H1 (cell line): ENCODE measurements at regions not wholly inside any gene's neighbourhood (a gene's known extent, or its start where the extent isn't known, plus 50 kb on each side); places are given as distances from the start of the nearest gene placed in this dataset.

Experiments
- TF ChIP-seq, protein P1 (sequence below): fragments of 300-600 bp; sonication (generic); IDR thresholded peaks from 2 replicates; pipeline ENCODE4 v1.7.1; 2012; ENCODE audit warnings: low read length, moderate library complexity, mild to moderate bottlenecking, inconsistent platforms; ENCODE audit not compliant: insufficient replicate concordance

- TF ChIP-seq, protein P1, sequence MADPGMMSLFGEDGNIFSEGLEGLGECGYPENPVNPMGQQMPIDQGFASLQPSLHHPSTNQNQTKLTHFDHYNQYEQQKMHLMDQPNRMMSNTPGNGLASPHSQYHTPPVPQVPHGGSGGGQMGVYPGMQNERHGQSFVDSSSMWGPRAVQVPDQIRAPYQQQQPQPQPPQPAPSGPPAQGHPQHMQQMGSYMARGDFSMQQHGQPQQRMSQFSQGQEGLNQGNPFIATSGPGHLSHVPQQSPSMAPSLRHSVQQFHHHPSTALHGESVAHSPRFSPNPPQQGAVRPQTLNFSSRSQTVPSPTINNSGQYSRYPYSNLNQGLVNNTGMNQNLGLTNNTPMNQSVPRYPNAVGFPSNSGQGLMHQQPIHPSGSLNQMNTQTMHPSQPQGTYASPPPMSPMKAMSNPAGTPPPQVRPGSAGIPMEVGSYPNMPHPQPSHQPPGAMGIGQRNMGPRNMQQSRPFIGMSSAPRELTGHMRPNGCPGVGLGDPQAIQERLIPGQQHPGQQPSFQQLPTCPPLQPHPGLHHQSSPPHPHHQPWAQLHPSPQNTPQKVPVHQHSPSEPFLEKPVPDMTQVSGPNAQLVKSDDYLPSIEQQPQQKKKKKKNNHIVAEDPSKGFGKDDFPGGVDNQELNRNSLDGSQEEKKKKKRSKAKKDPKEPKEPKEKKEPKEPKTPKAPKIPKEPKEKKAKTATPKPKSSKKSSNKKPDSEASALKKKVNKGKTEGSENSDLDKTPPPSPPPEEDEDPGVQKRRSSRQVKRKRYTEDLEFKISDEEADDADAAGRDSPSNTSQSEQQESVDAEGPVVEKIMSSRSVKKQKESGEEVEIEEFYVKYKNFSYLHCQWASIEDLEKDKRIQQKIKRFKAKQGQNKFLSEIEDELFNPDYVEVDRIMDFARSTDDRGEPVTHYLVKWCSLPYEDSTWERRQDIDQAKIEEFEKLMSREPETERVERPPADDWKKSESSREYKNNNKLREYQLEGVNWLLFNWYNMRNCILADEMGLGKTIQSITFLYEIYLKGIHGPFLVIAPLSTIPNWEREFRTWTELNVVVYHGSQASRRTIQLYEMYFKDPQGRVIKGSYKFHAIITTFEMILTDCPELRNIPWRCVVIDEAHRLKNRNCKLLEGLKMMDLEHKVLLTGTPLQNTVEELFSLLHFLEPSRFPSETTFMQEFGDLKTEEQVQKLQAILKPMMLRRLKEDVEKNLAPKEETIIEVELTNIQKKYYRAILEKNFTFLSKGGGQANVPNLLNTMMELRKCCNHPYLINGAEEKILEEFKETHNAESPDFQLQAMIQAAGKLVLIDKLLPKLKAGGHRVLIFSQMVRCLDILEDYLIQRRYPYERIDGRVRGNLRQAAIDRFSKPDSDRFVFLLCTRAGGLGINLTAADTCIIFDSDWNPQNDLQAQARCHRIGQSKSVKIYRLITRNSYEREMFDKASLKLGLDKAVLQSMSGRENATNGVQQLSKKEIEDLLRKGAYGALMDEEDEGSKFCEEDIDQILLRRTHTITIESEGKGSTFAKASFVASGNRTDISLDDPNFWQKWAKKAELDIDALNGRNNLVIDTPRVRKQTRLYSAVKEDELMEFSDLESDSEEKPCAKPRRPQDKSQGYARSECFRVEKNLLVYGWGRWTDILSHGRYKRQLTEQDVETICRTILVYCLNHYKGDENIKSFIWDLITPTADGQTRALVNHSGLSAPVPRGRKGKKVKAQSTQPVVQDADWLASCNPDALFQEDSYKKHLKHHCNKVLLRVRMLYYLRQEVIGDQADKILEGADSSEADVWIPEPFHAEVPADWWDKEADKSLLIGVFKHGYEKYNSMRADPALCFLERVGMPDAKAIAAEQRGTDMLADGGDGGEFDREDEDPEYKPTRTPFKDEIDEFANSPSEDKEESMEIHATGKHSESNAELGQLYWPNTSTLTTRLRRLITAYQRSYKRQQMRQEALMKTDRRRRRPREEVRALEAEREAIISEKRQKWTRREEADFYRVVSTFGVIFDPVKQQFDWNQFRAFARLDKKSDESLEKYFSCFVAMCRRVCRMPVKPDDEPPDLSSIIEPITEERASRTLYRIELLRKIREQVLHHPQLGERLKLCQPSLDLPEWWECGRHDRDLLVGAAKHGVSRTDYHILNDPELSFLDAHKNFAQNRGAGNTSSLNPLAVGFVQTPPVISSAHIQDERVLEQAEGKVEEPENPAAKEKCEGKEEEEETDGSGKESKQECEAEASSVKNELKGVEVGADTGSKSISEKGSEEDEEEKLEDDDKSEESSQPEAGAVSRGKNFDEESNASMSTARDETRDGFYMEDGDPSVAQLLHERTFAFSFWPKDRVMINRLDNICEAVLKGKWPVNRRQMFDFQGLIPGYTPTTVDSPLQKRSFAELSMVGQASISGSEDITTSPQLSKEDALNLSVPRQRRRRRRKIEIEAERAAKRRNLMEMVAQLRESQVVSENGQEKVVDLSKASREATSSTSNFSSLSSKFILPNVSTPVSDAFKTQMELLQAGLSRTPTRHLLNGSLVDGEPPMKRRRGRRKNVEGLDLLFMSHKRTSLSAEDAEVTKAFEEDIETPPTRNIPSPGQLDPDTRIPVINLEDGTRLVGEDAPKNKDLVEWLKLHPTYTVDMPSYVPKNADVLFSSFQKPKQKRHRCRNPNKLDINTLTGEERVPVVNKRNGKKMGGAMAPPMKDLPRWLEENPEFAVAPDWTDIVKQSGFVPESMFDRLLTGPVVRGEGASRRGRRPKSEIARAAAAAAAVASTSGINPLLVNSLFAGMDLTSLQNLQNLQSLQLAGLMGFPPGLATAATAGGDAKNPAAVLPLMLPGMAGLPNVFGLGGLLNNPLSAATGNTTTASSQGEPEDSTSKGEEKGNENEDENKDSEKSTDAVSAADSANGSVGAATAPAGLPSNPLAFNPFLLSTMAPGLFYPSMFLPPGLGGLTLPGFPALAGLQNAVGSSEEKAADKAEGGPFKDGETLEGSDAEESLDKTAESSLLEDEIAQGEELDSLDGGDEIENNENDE: no peak
- TF ChIP-seq, all 59 proteins: peak for 1
Observed at GRCh38 chr2:40668425-40668824, 216.5 kb upstream of the SLC8A1 start (continued).
